GM21723 (cell line): ENCODE measurements at regions not wholly inside any gene's neighbourhood (a gene's known extent, or its start where the extent isn't known, plus 50 kb on each side); places are given as distances from the start of the nearest gene placed in this dataset.
"Not testable (repeated sequence)": the region's sequence is repeated elsewhere in the genome, so short reads cannot be mapped to it uniquely, and the experiment has no call there.

Experiments
- ATAC-seq: cut with Tn5 transposase; IDR thresholded peaks from one replicate; pipeline ENCODE4 v1.9.1; 2021; ENCODE audit warnings: mild to moderate bottlenecking, moderate library complexity; ENCODE audit not compliant: unreplicated experiment

DNA sequence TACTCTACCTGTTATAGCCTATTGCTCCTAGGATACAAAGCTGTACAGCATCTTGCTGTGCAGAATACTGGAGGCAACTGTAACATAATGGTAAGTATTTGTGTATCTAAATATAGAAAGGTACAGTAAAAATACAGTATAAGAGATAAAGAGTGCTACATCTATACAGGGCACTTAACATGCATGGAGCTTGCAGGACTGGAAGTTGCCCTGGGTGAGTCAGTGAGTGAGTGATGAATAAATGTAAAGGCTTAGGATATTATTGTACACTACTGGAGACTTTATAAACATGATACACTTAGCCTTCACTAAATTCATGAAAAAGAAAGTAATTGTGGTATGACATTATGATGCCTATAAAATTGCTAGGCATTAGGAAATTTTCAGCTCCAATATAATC is 65.5 kb upstream of the OSMR start:
- ATAC-seq: no peak

GRCh38 chr5:38780945-38781344 is 64.9 kb upstream of the OSMR start:
- ATAC-seq: no peak

- ATAC-seq: peak; percentile 83
Measured at GRCh38 chr5:38782180-38782835, 63.5 kb upstream of the OSMR start.

GRCh38 chr5:38783011-38783561 is 62.7 kb upstream of the OSMR start:
- no peak for ATAC-seq

DNA sequence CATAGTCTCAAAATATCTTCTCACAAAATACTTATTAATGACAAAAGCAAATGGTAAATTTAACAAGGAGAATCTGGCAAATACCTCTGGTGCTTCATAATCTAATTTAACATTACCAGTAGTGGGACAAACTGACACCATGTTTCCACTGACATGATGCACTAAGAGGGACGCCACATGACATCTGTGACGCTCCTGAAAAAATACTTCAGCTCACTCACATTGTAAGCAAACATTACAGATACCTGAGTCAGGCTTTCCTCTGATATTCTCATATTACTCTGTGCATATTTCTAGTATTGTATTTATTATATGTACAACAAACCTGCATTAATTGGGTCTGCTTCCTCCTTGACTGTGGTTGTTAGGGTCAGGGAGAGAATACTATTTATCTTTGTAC is 56.7 kb upstream of the OSMR start:
- no peak for ATAC-seq

DNA sequence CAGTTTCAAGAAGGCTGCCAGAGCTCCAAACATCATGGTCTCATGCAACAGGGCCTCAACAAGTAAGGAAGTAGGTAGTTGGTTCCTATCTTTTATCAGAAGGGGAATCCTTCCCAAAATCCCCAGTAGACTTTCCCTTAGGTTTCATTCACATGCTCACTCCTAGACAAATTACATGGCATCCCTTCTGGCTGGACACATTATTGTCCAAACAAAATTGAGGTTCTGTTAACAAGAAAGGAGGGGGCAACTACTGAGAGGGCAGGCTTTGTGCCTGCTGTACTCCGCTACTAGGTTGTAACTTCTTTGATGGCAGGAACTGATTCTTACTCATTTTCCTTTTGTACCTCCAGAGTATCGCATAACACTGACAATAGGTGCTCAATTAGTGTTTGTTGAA is 56.0 kb upstream of the OSMR start:
- no peak for ATAC-seq

DNA sequence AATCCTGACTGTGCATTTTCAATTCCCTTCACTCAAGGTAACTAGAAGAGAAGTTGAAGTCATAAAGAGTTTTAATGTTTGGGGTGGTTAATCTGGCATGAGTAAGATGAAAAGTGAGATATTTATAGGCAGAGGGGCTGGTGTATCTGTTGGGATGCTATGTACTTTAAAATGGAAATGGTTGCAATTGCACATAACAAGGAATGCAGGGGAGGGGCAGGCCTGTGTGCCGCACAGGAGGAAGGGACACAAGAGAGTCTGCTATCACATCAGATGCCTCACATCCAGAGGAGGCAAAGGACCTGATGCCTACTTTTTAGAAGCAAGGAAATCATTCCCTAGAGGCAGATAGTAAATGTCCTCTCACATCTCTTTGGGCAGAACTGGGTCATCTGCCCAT is 55.5 kb upstream of the OSMR start:
- ATAC-seq: no peak

GRCh38 chr5:38790891-38791290 is 54.9 kb upstream of the OSMR start:
- ATAC-seq: no peak

DNA sequence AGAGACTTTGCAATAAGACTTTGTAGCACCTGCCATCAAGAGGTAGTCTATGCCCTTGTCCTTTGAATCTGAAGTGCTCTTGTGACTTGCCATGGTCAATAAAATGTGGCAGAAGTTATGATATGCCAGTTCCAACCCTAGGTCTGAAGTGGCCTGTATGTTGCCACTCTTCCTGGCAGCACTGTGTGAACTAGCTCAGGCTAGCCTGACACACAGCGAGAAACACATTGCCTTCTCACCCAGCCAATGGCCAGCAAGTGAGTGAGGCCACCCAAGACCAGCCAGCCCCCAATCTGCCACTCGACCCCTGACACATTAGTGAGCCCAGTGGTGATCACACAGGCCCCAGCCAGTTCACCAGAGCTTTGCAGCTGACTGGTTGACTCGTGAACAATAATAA is 52.7 kb upstream of the OSMR start:
- no peak for ATAC-seq

- ATAC-seq: not testable (repeated sequence)
Measured at GRCh38 chr5:38794037-38794436, 51.8 kb upstream of the OSMR start.

DNA sequence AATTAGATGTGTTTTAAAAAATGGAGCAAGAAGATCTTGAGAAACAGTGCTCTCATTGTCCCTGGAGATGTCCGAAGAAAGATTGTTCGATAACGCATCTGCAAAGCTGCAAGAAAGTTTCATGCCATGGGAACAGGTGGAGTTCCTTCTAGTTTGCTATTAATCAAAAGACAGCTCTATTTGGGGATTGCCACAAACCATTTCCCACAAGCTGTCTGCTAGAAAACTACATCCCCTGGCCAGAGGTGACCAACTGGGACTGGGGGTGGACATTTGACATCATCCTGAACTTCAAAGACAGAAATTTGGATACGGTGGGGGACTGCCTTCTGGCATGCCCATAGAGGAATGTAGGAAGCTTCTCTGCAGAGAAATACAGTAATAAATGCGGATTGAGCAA is 50.8 kb upstream of the OSMR start:
- ATAC-seq: no peak

GRCh38 chr5:38795986-38796741 is 49.6 kb upstream of the OSMR start:
- no peak for ATAC-seq
